Gastroesophageal sphincter (tissue), 4 donors: ENCODE measurements at regions not wholly inside any gene's neighbourhood (a gene's known extent, or its start where the extent isn't known, plus 50 kb on each side); places are given as distances from the start of the nearest gene placed in this dataset.
"Not testable (repeated sequence)": the region's sequence is repeated elsewhere in the genome, so short reads cannot be mapped to it uniquely, and the experiment has no call there.

Experiments used
- ATAC-seq: fragments of 150-250 bp; one replicate; pipeline ENCODE4 v1.9.1; 2016; ENCODE audit warnings: mild to moderate bottlenecking, moderate library complexity
- H3K27ac ChIP-seq, 4 donors: fragments of 200-600 bp; sonication (generic) in 3 of 4; 1 replicate in 3 of 4; 2 replicates in 1 of 4; pipeline ENCODE4 v1.5.1; 2016 to 2019
- H3K27me3 ChIP-seq: fragments of 200-600 bp; sonication (generic); one replicate; pipeline ENCODE4 v1.5.1; 2019
- H3K36me3 ChIP-seq, 2 donors: fragments of 200-600 bp; sonication (generic); one replicate each; pipeline ENCODE4 v1.5.1; 2019; ENCODE audit warnings: control low read depth in 1 of 2
- H3K4me1 ChIP-seq, 3 donors: fragments of 200-600 bp; sonication (generic); 1 replicate in 2 of 3; 2 replicates in 1 of 3; pipeline ENCODE4 v1.5.1; 2016 to 2019; ENCODE audit warnings: control low read depth in 2 of 3
- H3K4me3 ChIP-seq, 2 donors: fragments of 200-600 bp; sonication (generic); one replicate each; pipeline ENCODE4 v1.5.1; 2019; ENCODE audit warnings: mild to moderate bottlenecking in 1 of 2, moderate library complexity in 1 of 2
- H3K9me3 ChIP-seq, 3 donors: fragments of 200-600 bp; sonication (generic); one replicate each; pipeline ENCODE4 v1.5.1; 2017 to 2019; ENCODE audit warnings: control low read depth in 2 of 3
- CTCF ChIP-seq, 4 experiments: fragments of 200-600 bp in 2 of 4; fragments of 450-650 bp in 2 of 4; sonication (generic) in 1 of 4; IDR thresholded peaks; one replicate each; pipeline ENCODE4 v1.5.1; 2017 to 2019; ENCODE audit warnings: antibody characterized with exemption in 4 of 4, mild to moderate bottlenecking in 2 of 4, moderate library complexity in 2 of 4
- EP300 ChIP-seq: sonication (generic); formaldehyde crosslinking; IDR thresholded peaks from one replicate; pipeline ENCODE4 v1.6.1; 2017; ENCODE audit warnings: antibody characterized with exemption, mild to moderate bottlenecking
- POLR2A ChIP-seq, 2 donors: fragments of 450-650 bp; IDR thresholded peaks; one replicate each; pipeline ENCODE4 v1.6.1; 2017; ENCODE audit warnings: antibody characterized with exemption in 2 of 2, mild to moderate bottlenecking in 2 of 2, moderate library complexity in 1 of 2
- POLR2AphosphoS5 ChIP-seq: sonication (generic); formaldehyde crosslinking; IDR thresholded peaks from one replicate; pipeline ENCODE4 v1.6.1; 2017; ENCODE audit warnings: antibody characterized with exemption
- WGBS, 2 donors: methylation state at CpG; one replicate each; pipeline ENCODE4 v1.1.5; 2018; ENCODE audit warnings: low coverage in 1 of 2; 5-methylcytosine and 5-hydroxymethylcytosine counted together

DNA sequence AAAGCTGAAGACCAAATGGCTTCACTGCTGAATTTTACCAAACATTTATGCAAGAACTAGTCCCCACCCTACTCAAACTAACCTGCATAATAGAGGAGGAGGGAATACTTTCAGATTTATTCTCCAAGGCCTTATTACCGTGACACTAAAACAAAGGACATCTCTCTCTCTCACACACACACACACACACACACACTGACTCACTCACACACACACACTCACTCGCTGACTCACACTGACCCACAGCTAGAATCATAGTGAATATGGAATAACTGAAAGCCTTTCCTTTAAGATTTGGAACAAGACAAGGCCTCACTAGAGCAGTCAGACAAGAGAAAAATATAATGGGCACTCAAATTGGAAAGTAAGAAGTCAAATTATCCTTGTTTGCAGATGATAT, 1014.1 kb downstream of the TMTC2 start:
- Histone ChIP-seq H3K4me3 (no peak overlapping the region), H3K36me3 (no peaks in the 10 kb centered on the region), H3K9me3 (no peaks in the 10 kb centered on the region), H3K4me1 (no peaks in the 10 kb centered on the region), H3K27ac (no peak overlapping the region), H3K27me3 (no peaks in the 10 kb centered on the region)
- 85% methylated on average over 2 of the region's 2 CpGs; no CpG with 5 or more reads in 1 of the 2 donors for WGBS, 2 donors
- TF ChIP-seq POLR2AphosphoS5, result no peak
- ATAC-seq, result no peak

GRCh38 chr12:83696311-83696710, 1009.6 kb downstream of the TMTC2 start:
- ATAC-seq, H3K27ac ChIP-seq, H3K27me3 ChIP-seq, H3K36me3 ChIP-seq, H3K9me3 ChIP-seq, H3K4me3 ChIP-seq, H3K4me1 ChIP-seq: not testable (repeated sequence)
- 100% methylated on average over 4 of the region's 13 CpGs; no CpG with 5 or more reads in 1 of the 2 donors for WGBS, 2 donors

DNA sequence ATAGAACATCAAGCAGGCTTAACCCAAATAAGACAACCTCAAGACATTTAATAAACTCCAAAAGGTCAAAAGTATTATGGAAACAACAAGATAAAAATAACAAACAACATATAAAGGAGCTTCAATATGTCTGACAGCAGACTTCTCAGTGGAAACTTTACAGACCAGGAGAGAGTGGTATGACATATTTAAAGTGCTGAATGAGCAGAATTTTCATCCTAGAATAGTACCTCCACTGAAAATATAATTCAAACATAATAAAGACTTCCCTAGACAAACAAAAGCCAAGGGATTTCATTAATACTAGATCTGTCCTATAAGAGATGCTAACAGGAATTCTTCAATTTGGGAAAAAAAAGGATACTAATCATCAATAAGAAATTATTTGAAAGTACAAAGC, 1005.0 kb downstream of the TMTC2 start:
- no peak for TF ChIP-seq CTCF (IDR thresholded peaks at IDR 0.05)
- TF ChIP-seq EP300, result no peak
- no peak for TF ChIP-seq POLR2A (IDR thresholded peaks at IDR 0.05)
- TF ChIP-seq POLR2AphosphoS5, result no peak

DNA sequence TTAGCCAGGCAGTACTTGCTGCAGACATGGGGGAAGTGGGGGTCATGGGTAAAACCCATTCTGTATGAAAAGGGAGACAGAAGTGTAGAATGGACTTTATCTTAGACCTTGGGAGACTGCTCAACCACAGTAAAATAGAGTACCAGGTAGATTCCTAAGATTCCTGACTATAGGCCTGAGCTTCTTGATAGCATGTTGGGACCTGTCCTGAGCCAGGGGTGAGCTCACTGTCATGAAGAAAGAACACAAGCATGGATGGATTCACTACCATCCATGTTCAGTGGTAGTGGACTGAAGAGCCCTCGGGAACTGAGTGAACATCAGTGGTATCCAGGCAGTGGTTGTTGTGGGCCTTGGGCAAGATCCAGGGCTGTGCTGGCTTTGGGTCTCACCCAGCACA, 1003.8 kb downstream of the TMTC2 start:
- Histone ChIP-seq H3K9me3 (no peaks in the 10 kb centered on the region), H3K36me3 (no peaks in the 10 kb centered on the region), H3K27me3 (no peaks in the 10 kb centered on the region), H3K27ac (no peak overlapping the region), H3K4me3 (no peak overlapping the region), H3K4me1 (no peaks in the 10 kb centered on the region)
- WGBS, 2 donors, result 100% methylated on average over 1 of the region's 1 CpG; no CpG with 5 or more reads in 1 of the 2 donors
- TF ChIP-seq POLR2AphosphoS5 (no peak), CTCF (IDR thresholded peaks at IDR 0.05) (no peak), POLR2A (IDR thresholded peaks at IDR 0.05) (no peak), EP300 (no peak)
- ATAC-seq, result no peak

More for the DNA sequence above, 1005.0 kb downstream of the TMTC2 start:
- Histone ChIP-seq H3K4me1 (no peaks in the 10 kb centered on the region), H3K4me3 (no peak overlapping the region), H3K27ac (no peak overlapping the region), H3K36me3 (no peaks in the 10 kb centered on the region), H3K27me3 (no peaks in the 10 kb centered on the region), H3K9me3 (no peaks in the 10 kb centered on the region)
- ATAC-seq, result no peak

GRCh38 chr12:83689333-83689732, 1002.6 kb downstream of the TMTC2 start:
- Histone ChIP-seq H3K27me3 (no peaks in the 10 kb centered on the region), H3K27ac (no peak overlapping the region), H3K36me3 (no peaks in the 10 kb centered on the region), H3K4me1 (no peaks in the 10 kb centered on the region), H3K4me3 (no peak overlapping the region), H3K9me3 (no peaks in the 10 kb centered on the region)
- ATAC-seq, result no peak
- WGBS, 2 donors, result no CpG with 5 or more reads among the region's 2 CpGs
- TF ChIP-seq POLR2AphosphoS5 (no peak), CTCF (IDR thresholded peaks at IDR 0.05) (no peak), EP300 (no peak), POLR2A (IDR thresholded peaks at IDR 0.05) (no peak)

- H3K27me3 ChIP-seq, result no peaks in the 10 kb centered on the region
- ATAC-seq, result no peak
These were observed 990.1 kb downstream of the TMTC2 start for GRCh38 chr12:83676781-83677295.

More at GRCh38 chr12:83676781-83677295, 990.1 kb downstream of the TMTC2 start:
- H3K27ac ChIP-seq, result no peak overlapping the region
- no peak overlapping the region for H3K4me3 ChIP-seq
- no peaks in the 10 kb centered on the region for H3K36me3 ChIP-seq
- no peaks in the 10 kb centered on the region for H3K9me3 ChIP-seq
- TF ChIP-seq CTCF (IDR thresholded peaks at IDR 0.05) (no peak), EP300 (no peak), POLR2A (IDR thresholded peaks at IDR 0.05) (no peak), POLR2AphosphoS5 (no peak)
- 86 to 95% methylated on average over 5 of the region's 5 CpGs for WGBS, 2 donors
- H3K4me1 ChIP-seq, result no peaks in the 10 kb centered on the region
